Small intestine (tissue), 7 donors: ENCODE measurements at regions not wholly inside any gene's neighbourhood (a gene's known extent, or its start where the extent isn't known, plus 50 kb on each side); places are given as distances from the start of the nearest gene placed in this dataset.

Experiments
- DNase-seq, 2 donors: peaks; one replicate each; pipeline versions ENCODE4 v3.0.0 to v3.0.0-alpha.2; 2013
- FAIRE-seq: peaks from 2 replicates; lab custom pipeline; 2012; peaks lifted over from hg19 to GRCh38; lab: Jason Lieb, UNC
- H3K27ac ChIP-seq, 3 donors: one replicate each; pipeline ENCODE4 v1.5.1; 2013; ENCODE audit warnings: low read length in 2 of 3, mild to moderate bottlenecking in 2 of 3, control low read depth in 1 of 3, inconsistent platforms in 1 of 3, low read depth in 1 of 3, moderate library complexity in 1 of 3
- H3K27me3 ChIP-seq, 3 donors: one replicate each; pipeline ENCODE4 v1.6.1; 2013; ENCODE audit warnings: low read length in 3 of 3, inconsistent platforms in 1 of 3; ENCODE audit not compliant: control insufficient read depth in 3 of 3, insufficient read depth in 3 of 3
- H3K36me3 ChIP-seq, 3 donors: one replicate each; pipeline ENCODE4 v1.6.1; 2013; ENCODE audit warnings: low read length in 3 of 3, inconsistent platforms in 1 of 3, low read depth in 1 of 3, mild to moderate bottlenecking in 1 of 3, moderate library complexity in 1 of 3; ENCODE audit not compliant: control insufficient read depth in 3 of 3, insufficient read depth in 2 of 3
- H3K4me1 ChIP-seq, 3 donors: one replicate each; pipeline ENCODE4 v1.6.1; 2013; ENCODE audit warnings: low read length in 2 of 3, inconsistent platforms in 1 of 3, low read depth in 1 of 3, mild to moderate bottlenecking in 1 of 3, moderate library complexity in 1 of 3; ENCODE audit not compliant: control insufficient read depth in 3 of 3, insufficient read depth in 2 of 3
- H3K4me3 ChIP-seq, 3 donors: one replicate each; pipeline ENCODE4 v1.5.1; 2013; ENCODE audit warnings: low read length in 3 of 3, control low read depth in 1 of 3, inconsistent platforms in 1 of 3, low read depth in 1 of 3, mild to moderate bottlenecking in 1 of 3, moderate library complexity in 1 of 3
- H3K9me3 ChIP-seq, 2 donors: one replicate each; pipeline ENCODE4 v1.6.1; 2013; ENCODE audit warnings: low read depth in 1 of 2, low read length in 1 of 2; ENCODE audit not compliant: control insufficient read depth in 2 of 2, insufficient read depth in 1 of 2
- WGBS, 3 donors: extraction: QIAGEN DNeasy Blood & Tissue Kit; methylation state at CpG; one replicate each; pipeline ENCODE4 v1.1.7; 2013; 5-methylcytosine and 5-hydroxymethylcytosine counted together
- donor health status: healthy with polysubstance abuse.
- donor health status: control.
- donor health status: control.
- donor health status: Bipolar disorder and iron deficiency.
- donor health status: healthy.

DNA sequence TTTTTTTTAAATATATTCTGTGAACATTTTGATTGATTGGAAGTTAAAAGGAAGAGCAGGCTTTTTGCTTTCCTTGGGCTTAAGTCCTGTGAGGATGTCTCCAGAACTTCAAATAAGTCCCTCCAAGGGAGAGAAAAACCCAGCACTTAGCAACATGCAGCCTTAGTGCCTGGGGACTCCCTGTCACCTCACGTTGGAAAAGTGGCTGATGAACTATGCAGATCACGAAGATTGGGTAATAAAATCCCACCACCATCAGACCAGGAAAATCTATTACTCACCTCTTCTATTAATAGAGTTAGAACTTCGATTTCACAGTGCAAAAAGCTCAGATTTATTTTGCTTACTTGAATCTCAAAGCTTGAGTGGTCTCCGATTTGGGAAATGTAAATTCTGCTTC, 507.0 kb downstream of the MAT2B start:
- Histone ChIP-seq H3K9me3 (no peaks in the 10 kb centered on the region), H3K27ac (no peak overlapping the region), H3K36me3 (no peaks in the 10 kb centered on the region), H3K4me3 (no peak overlapping the region), H3K27me3 (no peaks in the 10 kb centered on the region), H3K4me1 (no peaks in the 10 kb centered on the region)
- DNase-seq (no peak), FAIRE-seq (no peak)
- WGBS, 3 donors, result 28 to 36% (median 35%) methylated on average over 4 of the region's 4 CpGs

DNA sequence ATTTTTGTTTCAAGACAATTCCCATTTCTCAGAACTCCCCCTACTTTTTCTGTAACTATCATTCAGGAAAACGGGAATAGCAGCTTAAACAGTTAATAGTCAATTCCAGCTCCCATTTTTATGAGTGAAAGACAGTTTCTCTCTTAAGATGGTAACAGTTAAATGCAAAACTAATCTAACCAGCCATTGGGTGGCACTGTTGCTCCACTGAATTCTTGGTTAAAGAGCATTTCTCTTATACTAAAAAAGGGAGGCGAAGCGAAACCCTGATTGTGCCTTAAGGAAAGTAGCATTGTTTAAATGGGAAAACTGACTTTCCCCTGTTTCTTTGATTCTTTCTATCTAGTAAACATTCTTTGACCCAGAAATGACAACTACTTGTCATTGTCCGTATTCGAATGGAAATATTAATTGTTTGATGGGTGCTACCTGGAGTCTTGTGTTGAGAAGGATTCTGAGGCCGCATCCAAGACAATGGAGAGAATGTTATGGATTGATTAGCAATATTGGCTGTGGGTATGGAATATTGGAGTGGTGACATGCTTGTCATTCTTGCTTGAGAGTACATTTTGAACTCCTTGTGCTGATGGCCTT, 507.8 kb downstream of the MAT2B start:
- no peak for FAIRE-seq
- H3K27ac ChIP-seq, result no peak overlapping the region
- H3K9me3 ChIP-seq, result no peaks in the 10 kb centered on the region
- H3K36me3 ChIP-seq, result no peaks in the 10 kb centered on the region
- 43 to 54% (median 47%) methylated on average over 6 of the region's 6 CpGs for WGBS, 3 donors
- no peak overlapping the region for H3K4me3 ChIP-seq
- peak; percentile 74 to 79 for DNase-seq
- no peaks in the 10 kb centered on the region for H3K27me3 ChIP-seq
- H3K4me1 ChIP-seq, result no peaks in the 10 kb centered on the region

- FAIRE-seq, result no peak
- no peak for DNase-seq
- Histone ChIP-seq H3K4me1 (no peaks in the 10 kb centered on the region), H3K27me3 (no peaks in the 10 kb centered on the region), H3K36me3 (no peaks in the 10 kb centered on the region), H3K27ac (no peak overlapping the region), H3K9me3 (no peaks in the 10 kb centered on the region), H3K4me3 (no peak overlapping the region)
- WGBS, 3 donors, result 88 to 94% (median 89%) methylated on average over 7 of the region's 7 CpGs
These were observed 514.7 kb downstream of the MAT2B start for GRCh38 chr5:164020116-164020515.

- Histone ChIP-seq H3K4me1 (no peaks in the 10 kb centered on the region), H3K36me3 (no peaks in the 10 kb centered on the region), H3K9me3 (no peaks in the 10 kb centered on the region), H3K27me3 (no peaks in the 10 kb centered on the region), H3K4me3 (no peak overlapping the region), H3K27ac (no peak overlapping the region)
- DNase-seq (no peak), FAIRE-seq (no peak)
- WGBS, 3 donors, result 53 to 75% (median 57%) methylated on average over 2 of the region's 2 CpGs
These were observed 522.3 kb downstream of the MAT2B start for GRCh38 chr5:164027738-164028137.

GRCh38 chr5:164038128-164038783, 532.8 kb downstream of the MAT2B start:
- no peaks in the 10 kb centered on the region for H3K4me1 ChIP-seq
- FAIRE-seq (no peak), DNase-seq (no peak)
- H3K9me3 ChIP-seq, result no peaks in the 10 kb centered on the region
- no peak overlapping the region for H3K4me3 ChIP-seq
- H3K36me3 ChIP-seq, result no peaks in the 10 kb centered on the region
- no peaks in the 10 kb centered on the region for H3K27me3 ChIP-seq
- WGBS, 3 donors, result 78 to 87% (median 84%) methylated on average over 3 of the region's 3 CpGs
- H3K27ac ChIP-seq, result no peak overlapping the region

DNA sequence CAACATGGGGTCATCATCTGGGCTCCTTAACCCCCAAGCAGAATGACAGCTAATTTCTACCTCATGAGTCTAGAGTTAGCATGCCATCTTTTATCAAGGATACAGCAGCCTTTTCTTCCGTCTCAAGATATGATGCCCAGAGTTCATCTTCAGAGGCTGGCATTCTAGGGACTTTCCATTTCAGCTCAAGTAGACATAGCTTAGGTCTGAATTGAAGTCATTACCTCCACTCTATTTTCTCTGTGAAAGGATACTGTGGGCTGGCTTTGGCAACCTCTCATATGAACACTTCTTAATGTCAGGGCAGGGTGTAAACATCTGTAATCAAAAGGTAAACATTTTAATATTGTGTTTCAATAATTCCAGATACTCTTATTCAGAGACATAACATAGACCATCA, 535.7 kb downstream of the MAT2B start:
- no peaks in the 10 kb centered on the region for H3K36me3 ChIP-seq
- H3K9me3 ChIP-seq, result no peaks in the 10 kb centered on the region
- no peak overlapping the region for H3K27ac ChIP-seq
- FAIRE-seq, result no peak
- no peaks in the 10 kb centered on the region for H3K4me1 ChIP-seq
- WGBS, 3 donors, result 82 to 92% (median 92%) methylated on average over 1 of the region's 1 CpG
- no peaks in the 10 kb centered on the region for H3K27me3 ChIP-seq
- no peak overlapping the region for H3K4me3 ChIP-seq
- DNase-seq, result no peak

GRCh38 chr5:164048359-164048926, 543.0 kb downstream of the MAT2B start:
- H3K27me3 ChIP-seq, result no peaks in the 10 kb centered on the region
- no peak overlapping the region for H3K27ac ChIP-seq
- no peaks in the 10 kb centered on the region for H3K36me3 ChIP-seq
- 51 to 60% (median 53%) methylated on average over 2 of the region's 2 CpGs for WGBS, 3 donors
- H3K9me3 ChIP-seq, result no peaks in the 10 kb centered on the region
- H3K4me3 ChIP-seq, result no peak overlapping the region
- FAIRE-seq (no peak), DNase-seq (peak in 1 of 2 donors; percentile 2)
- no peaks in the 10 kb centered on the region for H3K4me1 ChIP-seq

GRCh38 chr5:164051745-164052144, 546.3 kb downstream of the MAT2B start:
- no peaks in the 10 kb centered on the region for H3K9me3 ChIP-seq
- WGBS, 3 donors, result 38 to 44% (median 39%) methylated on average over 1 of the region's 1 CpG
- no peak for FAIRE-seq
- no peaks in the 10 kb centered on the region for H3K4me1 ChIP-seq
- H3K4me3 ChIP-seq, result no peak overlapping the region
- H3K27me3 ChIP-seq, result no peaks in the 10 kb centered on the region
- H3K36me3 ChIP-seq, result no peaks in the 10 kb centered on the region
- no peak for DNase-seq
- no peak overlapping the region for H3K27ac ChIP-seq
